Caco-2 (cell line): ENCODE measurements at regions not wholly inside any gene's neighbourhood (a gene's known extent, or its start where the extent isn't known, plus 50 kb on each side); places are given as distances from the start of the nearest gene placed in this dataset.

ENCODE experiments used
- BruUV-seq: library from RNA; stranded (reverse); fragments of 400-500 nt; replicated peaks from 2 replicates; lab custom pipeline; 2021; lab: Mats Ljungman, UMichigan
- CTCF ChIA-PET: fragments of 300-600 bp; sonication (Branson Sonifier 250); formaldehyde crosslinking; loops from one replicate; lab custom pipeline; 2022; ENCODE audit warnings: antibody characterized with exemption; lab: Charles Lee
- POLR2A ChIA-PET: fragments of 300-600 bp; sonication (Branson Sonifier 250); formaldehyde crosslinking; loops from one replicate; lab custom pipeline; 2022; ENCODE audit warnings: antibody characterized with exemption; lab: Charles Lee
- DNase-seq, 2 experiments: peaks; one replicate each; pipeline versions ENCODE4 v3.0.0 to v3.0.0-alpha.2; 2020 to 2022
- H3K27me3 ChIP-seq: replicated peaks from 2 replicates; pipeline ENCODE4 v1.6.0; 2011; ENCODE audit warnings: low read length; ENCODE audit not compliant: control insufficient read depth, insufficient read depth
- H3K36me3 ChIP-seq: 2 replicates; pipeline ENCODE4 v1.5.1; 2011; ENCODE audit warnings: low read length; ENCODE audit not compliant: control insufficient read depth, insufficient read depth
- H3K4me1 ChIP-seq: fragments of 250-450 bp; sonication (Bioruptor Pico); 2 replicates; pipeline ENCODE4 v1.5.1; 2020; ENCODE audit warnings: mild to moderate bottlenecking
- H3K4me3 ChIP-seq: 2 replicates; pipeline ENCODE4 v1.5.1; 2011; ENCODE audit warnings: low read depth, mild to moderate bottlenecking, control low read depth, low read length
- H3K9me3 ChIP-seq: fragments of 250-450 bp; sonication (Bioruptor Pico); 2 replicates; pipeline ENCODE4 v1.5.1; 2020; ENCODE audit warnings: mild to moderate bottlenecking, moderate library complexity
- H3K27ac Mint-ChIP-seq: one replicate; pipeline ENCODE4 v1.8.0; 2022; ENCODE audit warnings: mixed read lengths; ENCODE audit not compliant: unreplicated experiment
- H3K27me3 Mint-ChIP-seq: one replicate; pipeline ENCODE4 v1.8.0; 2022; ENCODE audit warnings: mixed read lengths; ENCODE audit not compliant: insufficient read depth, unreplicated experiment
- H3K36me3 Mint-ChIP-seq: one replicate; pipeline ENCODE4 v1.8.0; 2022; ENCODE audit warnings: mild to moderate bottlenecking, mixed read lengths; ENCODE audit not compliant: insufficient read depth, unreplicated experiment
- H3K4me1 Mint-ChIP-seq: one replicate; pipeline ENCODE4 v1.8.0; 2022; ENCODE audit warnings: low read depth, mixed read lengths; ENCODE audit not compliant: unreplicated experiment
- H3K4me3 Mint-ChIP-seq: one replicate; pipeline ENCODE4 v1.8.0; 2022; ENCODE audit warnings: mild to moderate bottlenecking, moderate library complexity, mixed read lengths; ENCODE audit not compliant: unreplicated experiment
- H3K9me3 Mint-ChIP-seq: one replicate; pipeline ENCODE4 v1.8.0; 2022; ENCODE audit warnings: mixed read lengths; ENCODE audit not compliant: unreplicated experiment
- CTCF ChIP-seq, 2 experiments: fragments of 200-600 bp in 1 of 2; IDR thresholded peaks; 1 replicate in 1 of 2; 2 replicates in 1 of 2; pipeline versions ENCODE4 v1.5.1 to v1.8.0; 2011 to 2022; ENCODE audit warnings: antibody characterized with exemption in 1 of 2, control low read depth in 1 of 2, inconsistent platforms in 1 of 2, low read depth in 1 of 2, low read length in 1 of 2, mild to moderate bottlenecking in 1 of 2, moderate library complexity in 1 of 2; ENCODE audit not compliant: insufficient read depth in 1 of 2, severe bottlenecking in 1 of 2, unreplicated experiment in 1 of 2
- intact Hi-C: fragments of 100-400 bp; cut with micrococcal nuclease; formaldehyde crosslinking; loops from one replicate; pipeline ENCODE4 v1.10.0; 2022; ENCODE audit not compliant: unreplicated experiment

- H3K36me3 ChIP-seq = no peaks in the 10 kb centered on the region
- intact Hi-C loops = no loop called here
- peaks cover 4% of the 10 kb centered on the region for H3K4me1 ChIP-seq
- Mint-ChIP-seq H3K27me3 (no peaks in the 10 kb centered on the region), H3K9me3 (peaks cover 16% of the 10 kb centered on the region), H3K27ac (no peak overlapping the region), H3K36me3 (no peaks in the 10 kb centered on the region), H3K4me3 (no peak overlapping the region), H3K4me1 (peaks cover 9% of the 10 kb centered on the region)
- POLR2A ChIA-PET = no interaction called here
- no peak for DNase-seq
- CTCF ChIA-PET = no interaction called here
- H3K4me3 ChIP-seq = no peak overlapping the region
- TF ChIP-seq CTCF (IDR thresholded peaks at IDR 0.05; ENCODE audit: insufficient read depth in 1 of 2, low read depth in 1 of 2, low read length in 1 of 2, severe bottlenecking in 1 of 2, unreplicated experiment in 1 of 2) = no peak
- no peaks in the 10 kb centered on the region; the same call in 1 of the 2 replicates for H3K9me3 ChIP-seq
- H3K27me3 ChIP-seq = no peaks in the 10 kb centered on the region
- BruUV-seq = no TSS peak
Measured at GRCh38 chr10:35754519-35754918, 112.4 kb upstream of the FZD8 start.

- H3K4me3 ChIP-seq = no peak overlapping the region
- intact Hi-C loops = loop anchor here (1.0 kb wide), 1 partner anchor 13 kb away; no protein-coding TSS in a partner anchor
- no peaks in the 10 kb centered on the region for H3K36me3 ChIP-seq
- no peak for DNase-seq
- H3K9me3 ChIP-seq = no peaks in the 10 kb centered on the region
- Mint-ChIP-seq H3K4me1 (peaks cover 9% of the 10 kb centered on the region), H3K27me3 (no peaks in the 10 kb centered on the region), H3K27ac (no peak overlapping the region), H3K36me3 (no peaks in the 10 kb centered on the region), H3K9me3 (no peaks in the 10 kb centered on the region), H3K4me3 (no peak overlapping the region)
- TF ChIP-seq CTCF (IDR thresholded peaks at IDR 0.05; ENCODE audit: insufficient read depth in 1 of 2, low read depth in 1 of 2, low read length in 1 of 2, severe bottlenecking in 1 of 2, unreplicated experiment in 1 of 2) = no peak
- ChIA-PET POLR2A (no interaction called here), CTCF (no interaction called here)
- BruUV-seq = no TSS peak
- no peaks in the 10 kb centered on the region for H3K27me3 ChIP-seq
- peaks cover 4% of the 10 kb centered on the region for H3K4me1 ChIP-seq
Measured at GRCh38 chr10:35752469-35753461, 110.7 kb upstream of the FZD8 start.

GRCh38 chr10:35751347-35751746 is 109.3 kb upstream of the FZD8 start:
- Mint-ChIP-seq H3K4me3 (no peak overlapping the region), H3K27ac (no peak overlapping the region), H3K27me3 (no peaks in the 10 kb centered on the region), H3K36me3 (no peaks in the 10 kb centered on the region), H3K9me3 (no peaks in the 10 kb centered on the region), H3K4me1 (peaks cover 9% of the 10 kb centered on the region)
- BruUV-seq = no TSS peak
- ChIA-PET POLR2A (no interaction called here), CTCF (no interaction called here)
- Histone ChIP-seq H3K4me3 (no peak overlapping the region), H3K27me3 (no peaks in the 10 kb centered on the region), H3K36me3 (no peaks in the 10 kb centered on the region), H3K4me1 (peaks cover 4% of the 10 kb centered on the region), H3K9me3 (no peaks in the 10 kb centered on the region)
- intact Hi-C loops = no loop called here
- no peak for TF ChIP-seq CTCF (IDR thresholded peaks at IDR 0.05; ENCODE audit: insufficient read depth in 1 of 2, low read depth in 1 of 2, low read length in 1 of 2, severe bottlenecking in 1 of 2, unreplicated experiment in 1 of 2)
- DNase-seq = peak in 1 of 2 experiments; percentile 11
